ENCODE measurements at regions not wholly inside any gene's neighbourhood (a gene's known extent, or its start where the extent isn't known, plus 50 kb on each side); places are given as distances from the start of the nearest gene placed in this dataset.

DNA sequence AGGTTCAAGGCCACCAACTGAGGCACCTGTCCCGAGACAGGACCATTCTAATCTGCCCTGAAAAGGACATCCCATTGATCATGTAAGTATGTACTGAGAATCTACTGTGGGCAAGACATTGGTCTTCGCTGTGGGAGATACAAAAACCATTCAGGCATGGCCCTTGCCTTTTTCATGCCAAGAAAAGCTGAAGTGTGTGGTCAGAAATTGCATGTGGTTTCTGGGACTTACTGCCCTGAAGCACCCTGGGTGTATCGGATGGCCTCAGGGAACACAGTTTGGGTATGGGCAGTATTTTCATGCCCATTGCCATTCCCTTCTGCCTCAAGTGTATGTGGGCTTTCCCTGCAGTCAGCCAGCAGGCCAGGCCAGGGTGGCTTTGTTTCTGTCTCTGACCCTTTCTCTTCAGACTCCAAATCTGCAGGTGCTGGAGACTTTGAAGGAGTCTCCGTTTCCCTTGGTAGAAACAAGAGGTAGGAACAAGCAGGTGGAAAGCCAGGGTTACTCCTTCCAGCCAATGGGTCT, 285.7 kb downstream of the ZEB1 start:
- DNase-seq: no peak

DNA sequence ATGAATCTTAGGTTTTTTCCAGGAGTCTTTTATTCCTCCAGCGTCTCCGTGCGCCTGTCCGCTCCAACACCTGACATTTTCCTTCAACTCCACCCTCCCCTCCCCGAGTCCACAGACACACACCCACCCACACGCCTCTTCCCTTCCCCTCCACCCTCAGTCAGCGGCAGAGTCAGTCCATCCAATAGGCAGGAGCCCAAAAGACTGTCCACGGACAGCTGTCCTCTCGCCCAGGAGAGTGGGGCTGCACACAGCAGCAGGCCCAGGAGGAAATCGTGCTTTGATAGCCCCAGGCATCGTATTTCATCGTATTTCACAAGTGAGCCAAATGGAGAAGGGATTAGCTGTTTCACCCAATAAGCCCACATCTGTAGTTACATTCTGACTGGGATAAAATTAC, 285.1 kb downstream of the ZEB1 start:
- DNase-seq: no peak

GRCh38 chr10:31603235-31604087, 284.4 kb downstream of the ZEB1 start:
- peak; percentile 97 for DNase-seq

- DNase-seq: peak; percentile 38
Measured at GRCh38 chr10:31602541-31603234, 283.7 kb downstream of the ZEB1 start.

- DNase-seq: no peak
Measured at GRCh38 chr10:31601136-31601535, 282.1 kb downstream of the ZEB1 start.

GRCh38 chr10:31599626-31600504, 280.8 kb downstream of the ZEB1 start:
- no peak for DNase-seq

DNA sequence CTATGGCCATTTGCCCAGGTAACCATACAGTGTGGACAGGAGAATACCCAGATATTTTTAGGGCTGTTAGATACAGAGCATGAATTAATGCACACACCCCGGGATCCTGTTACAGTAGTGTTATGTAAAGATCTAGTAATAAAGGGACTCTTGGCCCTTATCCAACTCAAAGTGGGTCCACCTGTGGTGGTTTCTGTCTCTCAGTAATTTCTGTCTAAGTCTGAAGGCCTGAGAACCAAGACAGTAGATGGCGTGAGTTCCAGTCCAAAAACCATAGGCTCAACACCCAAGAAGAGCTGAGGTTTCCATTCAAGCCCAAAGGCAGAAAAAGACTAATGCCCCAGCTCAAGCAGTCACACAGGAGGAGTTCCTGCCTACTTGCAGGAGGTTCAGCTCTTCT, 277.7 kb downstream of the ZEB1 start:
- DNase-seq: no peak

DNA sequence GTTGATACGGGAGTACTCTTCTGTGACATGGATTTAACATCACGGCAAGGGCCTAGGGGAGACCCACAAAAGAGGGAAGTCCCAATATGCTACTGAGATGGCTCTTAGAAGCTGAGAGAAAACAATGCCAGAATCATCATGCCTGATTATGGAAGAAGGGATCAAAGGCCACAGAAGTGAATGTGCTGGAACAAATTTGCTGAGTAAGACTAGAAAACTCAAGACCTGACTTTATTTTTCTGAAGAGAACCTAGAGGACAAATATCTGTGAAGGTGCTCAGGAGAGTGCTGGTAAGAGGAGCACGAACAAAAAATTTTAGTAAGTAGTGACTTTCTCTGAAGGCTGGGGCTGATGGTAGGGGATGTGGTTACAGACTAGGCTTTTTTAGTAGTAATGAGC, 277.0 kb downstream of the ZEB1 start:
- no peak for DNase-seq

- DNase-seq: no peak
Measured at GRCh38 chr10:31594347-31594873, 275.4 kb downstream of the ZEB1 start.

DNA sequence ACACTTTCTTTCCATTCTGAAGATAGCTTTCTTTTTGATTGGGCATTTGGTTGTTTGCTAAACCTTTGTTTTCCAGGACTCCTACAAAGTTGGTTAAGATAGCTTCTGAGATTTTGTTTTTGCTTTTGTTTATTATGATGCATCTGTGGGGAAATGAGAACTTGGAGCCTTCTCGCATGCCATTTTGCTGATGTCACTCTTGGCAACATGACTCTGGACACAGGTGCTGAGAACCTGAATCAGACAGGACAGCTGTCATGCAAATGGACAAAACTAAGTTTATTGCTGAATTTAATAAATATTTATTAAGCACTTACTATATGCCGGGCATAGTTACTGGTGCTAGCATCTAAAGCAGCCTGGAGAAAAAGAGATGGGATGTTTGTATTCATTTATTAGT, 274.1 kb downstream of the ZEB1 start:
- no peak for DNase-seq

- DNase-seq: no peak
Measured at GRCh38 chr10:31591569-31591968, 272.6 kb downstream of the ZEB1 start.

DNA sequence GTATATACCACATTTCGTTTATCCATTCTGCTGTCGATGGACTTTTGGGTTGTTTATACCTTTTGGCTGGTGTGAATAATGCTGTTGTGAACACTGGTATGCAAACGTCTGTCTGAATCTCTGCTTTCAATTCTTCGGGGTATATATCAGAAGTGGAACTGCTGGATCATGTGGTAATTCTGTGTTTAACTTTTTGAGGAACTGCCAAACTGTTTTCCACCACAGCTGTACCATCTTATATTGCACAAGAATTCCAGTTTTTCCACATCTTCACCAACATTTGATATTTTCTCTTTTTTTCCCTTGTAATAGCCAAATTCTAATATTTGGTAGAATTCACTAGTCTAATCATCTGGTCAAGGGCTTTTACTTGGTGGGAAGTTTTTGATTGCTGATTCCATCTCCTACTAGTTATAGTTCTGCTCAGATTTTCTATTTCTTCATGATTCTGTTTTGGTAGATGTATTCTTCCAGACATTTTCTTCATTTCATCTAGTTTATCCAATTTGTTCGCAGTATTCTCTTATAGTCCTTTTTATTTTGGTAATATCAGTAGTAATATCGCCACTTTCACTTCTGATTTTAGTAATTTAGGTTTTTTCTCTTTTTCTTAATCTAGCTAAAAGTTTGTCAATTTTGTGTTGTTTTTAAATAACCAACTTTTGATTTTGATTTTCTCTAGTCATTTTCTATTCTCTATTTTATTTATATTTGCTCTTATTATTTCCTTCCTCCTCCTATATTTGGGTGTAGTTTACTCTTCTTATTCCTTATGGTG, 271.2 kb downstream of the ZEB1 start:
- peak; percentile 49 for DNase-seq

DNA sequence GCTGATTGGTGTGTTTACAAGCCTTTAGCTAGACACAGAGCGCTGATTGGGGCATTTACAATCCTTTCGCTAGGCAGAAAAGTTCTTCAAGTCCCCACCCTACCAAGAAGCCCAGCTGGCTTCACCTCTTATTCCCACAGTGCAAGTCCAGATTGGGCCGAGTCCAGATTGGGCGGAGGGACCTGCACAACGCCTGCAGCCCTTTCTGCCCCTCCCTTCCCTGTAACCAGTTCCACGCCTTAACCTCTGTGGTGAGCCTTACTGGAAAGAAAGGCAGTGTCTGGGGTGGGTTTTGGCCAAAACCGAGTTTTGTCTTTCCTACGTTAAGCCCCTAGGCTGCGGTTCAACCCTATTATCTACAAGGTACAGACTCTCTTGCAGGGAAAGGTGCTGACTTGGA, 268.7 kb downstream of the ZEB1 start:
- no peak for DNase-seq

DNA sequence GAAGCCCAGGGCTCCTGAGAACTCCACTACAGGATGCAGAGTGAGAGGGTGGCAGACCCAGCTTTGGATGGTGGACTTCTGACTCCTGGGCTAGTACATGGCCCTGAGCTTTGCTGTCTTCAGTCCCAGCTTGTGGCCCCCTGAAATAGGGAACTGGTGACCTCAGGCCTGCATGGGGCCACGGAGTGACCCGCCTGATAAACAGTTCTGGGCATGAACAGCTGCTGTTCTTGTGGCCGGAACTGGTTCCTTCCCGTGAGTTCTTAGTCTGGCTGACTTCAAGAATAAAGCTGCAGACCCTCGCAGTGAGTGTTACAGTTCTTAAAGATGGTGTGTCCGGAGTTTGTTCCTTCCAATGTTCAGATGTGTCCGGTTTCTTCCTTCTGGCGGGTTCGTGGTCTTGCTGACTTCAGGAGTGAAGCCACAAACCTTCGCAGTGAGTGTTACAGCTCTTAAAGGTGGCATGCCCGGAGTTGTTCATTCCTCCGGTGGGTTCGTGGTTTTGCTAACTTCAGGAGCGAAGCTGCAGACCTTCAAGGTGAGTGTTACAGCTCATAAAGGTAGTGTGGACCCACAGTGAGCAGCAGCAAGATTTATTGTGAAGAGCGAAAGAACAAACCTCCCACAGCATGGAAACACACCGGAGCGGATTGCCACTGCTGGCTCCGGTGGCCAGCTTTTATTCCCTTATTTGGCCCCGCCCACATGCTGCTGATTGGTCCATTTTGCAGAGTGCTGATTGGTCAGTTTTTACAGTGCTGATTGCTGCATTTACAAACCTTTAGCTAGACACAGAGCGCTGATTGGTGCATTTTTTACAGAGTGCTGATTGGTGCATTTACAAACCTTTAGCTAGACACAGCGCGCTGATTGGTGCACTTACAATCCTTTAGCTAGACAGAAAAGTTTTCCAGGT, 268.0 kb downstream of the ZEB1 start:
- DNase-seq: peak; percentile 84

- DNase-seq: no peak
Measured at GRCh38 chr10:31584876-31585275, 265.9 kb downstream of the ZEB1 start.

GRCh38 chr10:31584098-31584631, 265.1 kb downstream of the ZEB1 start:
- DNase-seq: peak; percentile 65

- no peak for DNase-seq
Measured at GRCh38 chr10:31583293-31583692, 264.3 kb downstream of the ZEB1 start.

GRCh38 chr10:31582365-31583052, 263.5 kb downstream of the ZEB1 start:
- peak; percentile 35 for DNase-seq

DNA sequence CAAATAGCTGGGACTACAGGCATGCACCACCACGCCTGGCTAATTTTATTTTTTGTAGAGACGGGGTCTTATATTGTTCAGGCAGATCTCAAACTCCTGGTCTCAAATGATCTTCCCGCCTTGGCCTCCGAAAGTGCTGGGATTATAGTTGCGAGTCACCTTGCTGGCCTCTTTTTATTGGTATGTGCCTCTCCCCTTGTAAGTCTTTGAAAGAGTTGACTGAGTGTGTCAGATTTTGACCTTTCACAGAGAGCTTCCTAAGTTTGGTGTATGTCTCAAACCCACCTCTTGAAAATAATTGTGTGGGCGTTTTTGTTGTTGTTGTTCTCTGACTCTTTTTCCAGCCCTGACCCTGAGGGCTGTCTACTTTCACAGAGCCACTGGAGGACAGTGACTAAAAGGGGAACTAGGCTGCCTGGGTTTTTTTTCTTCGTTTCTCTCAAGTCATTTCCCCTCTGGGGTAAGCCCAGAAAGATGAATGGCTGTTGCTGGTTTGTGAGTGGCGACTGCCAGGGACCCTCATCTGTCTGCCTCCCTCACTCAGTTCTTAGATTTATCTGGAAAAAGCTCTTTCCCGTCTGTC, 262.8 kb downstream of the ZEB1 start:
- DNase-seq: peak; percentile 87

DNA sequence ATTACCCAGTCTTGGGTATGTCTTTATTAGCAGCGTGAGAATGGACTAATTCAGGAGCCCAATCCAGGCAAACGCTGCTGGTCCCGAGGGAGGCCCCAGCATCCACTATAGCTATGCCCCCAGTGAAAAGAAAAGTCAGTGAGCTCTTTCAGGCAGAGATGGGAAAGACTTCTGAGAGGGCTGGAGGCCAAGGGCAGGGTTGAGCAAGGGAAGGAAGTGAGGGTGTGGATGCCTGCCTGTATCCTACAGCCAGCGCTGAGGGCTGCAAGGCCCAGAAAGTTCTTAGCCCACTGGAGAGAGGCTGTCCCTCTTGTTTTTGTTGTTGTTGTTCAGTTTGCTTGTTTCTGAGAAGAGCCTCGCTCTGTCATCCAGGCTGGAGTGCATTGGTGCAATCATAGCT, 261.6 kb downstream of the ZEB1 start:
- DNase-seq: no peak

Data from hematopoietic multipotent progenitor cell treated with erythropoietin and hydrocortisone succinate and interleukin-3 and kit ligand, for 4 days (in vitro differentiated cells).